NB4 (cell line): ENCODE measurements at regions not wholly inside any gene's neighbourhood (a gene's known extent, or its start where the extent isn't known, plus 50 kb on each side); places are given as distances from the start of the nearest gene placed in this dataset.

ENCODE experiments used
- MYC ChIP-seq: IDR thresholded peaks from 2 replicates; pipeline ENCODE4 v1.6.1; 2011; ENCODE audit warnings: low read depth, low read length
- POLR2A ChIP-seq: IDR thresholded peaks from 2 replicates; pipeline ENCODE4 v1.6.1; 2011; ENCODE audit warnings: mild to moderate bottlenecking; ENCODE audit not compliant: insufficient read length; ENCODE audit errors: extremely low read depth
- TF ChIP-seq, protein P1 (sequence below): IDR thresholded peaks from one replicate; pipeline ENCODE4 v1.5.1; 2012; ENCODE audit warnings: low read depth, low read length
- TF ChIP-seq, protein P2 (sequence below): IDR thresholded peaks from 2 replicates; pipeline ENCODE4 v1.6.1; 2011; ENCODE audit warnings: low read depth, low read length

DNA sequence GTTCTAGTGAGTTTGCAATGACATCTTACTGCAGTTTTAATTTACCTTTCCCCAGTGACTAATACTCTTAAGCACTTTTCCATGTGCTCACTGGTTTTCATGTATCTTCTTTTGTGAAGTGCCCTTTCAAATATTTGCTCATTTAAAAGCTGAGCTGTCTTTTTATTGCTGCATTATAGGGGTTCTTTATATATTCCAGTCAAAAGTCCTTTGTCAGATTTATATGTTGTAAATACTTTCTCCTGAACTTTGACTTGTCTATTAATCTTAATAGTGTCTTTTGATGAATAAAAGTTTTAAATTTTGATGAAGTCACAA lies 50.2 kb upstream of the ELOVL5 start:
- TF ChIP-seq, protein P1, sequence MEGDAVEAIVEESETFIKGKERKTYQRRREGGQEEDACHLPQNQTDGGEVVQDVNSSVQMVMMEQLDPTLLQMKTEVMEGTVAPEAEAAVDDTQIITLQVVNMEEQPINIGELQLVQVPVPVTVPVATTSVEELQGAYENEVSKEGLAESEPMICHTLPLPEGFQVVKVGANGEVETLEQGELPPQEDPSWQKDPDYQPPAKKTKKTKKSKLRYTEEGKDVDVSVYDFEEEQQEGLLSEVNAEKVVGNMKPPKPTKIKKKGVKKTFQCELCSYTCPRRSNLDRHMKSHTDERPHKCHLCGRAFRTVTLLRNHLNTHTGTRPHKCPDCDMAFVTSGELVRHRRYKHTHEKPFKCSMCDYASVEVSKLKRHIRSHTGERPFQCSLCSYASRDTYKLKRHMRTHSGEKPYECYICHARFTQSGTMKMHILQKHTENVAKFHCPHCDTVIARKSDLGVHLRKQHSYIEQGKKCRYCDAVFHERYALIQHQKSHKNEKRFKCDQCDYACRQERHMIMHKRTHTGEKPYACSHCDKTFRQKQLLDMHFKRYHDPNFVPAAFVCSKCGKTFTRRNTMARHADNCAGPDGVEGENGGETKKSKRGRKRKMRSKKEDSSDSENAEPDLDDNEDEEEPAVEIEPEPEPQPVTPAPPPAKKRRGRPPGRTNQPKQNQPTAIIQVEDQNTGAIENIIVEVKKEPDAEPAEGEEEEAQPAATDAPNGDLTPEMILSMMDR, result no peak
- TF ChIP-seq POLR2A (no peak), MYC (no peak)
- TF ChIP-seq, protein P2, sequence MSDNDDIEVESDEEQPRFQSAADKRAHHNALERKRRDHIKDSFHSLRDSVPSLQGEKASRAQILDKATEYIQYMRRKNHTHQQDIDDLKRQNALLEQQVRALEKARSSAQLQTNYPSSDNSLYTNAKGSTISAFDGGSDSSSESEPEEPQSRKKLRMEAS, result no peak
